Activated CD4-positive, alpha-beta T cell treated with anti-CD3 and anti-CD28 coated beads for 48 hours (primary cell): ENCODE measurements at regions not wholly inside any gene's neighbourhood (a gene's known extent, or its start where the extent isn't known, plus 50 kb on each side); places are given as distances from the start of the nearest gene placed in this dataset.
"Not testable (repeated sequence)": the region's sequence is repeated elsewhere in the genome, so short reads cannot be mapped to it uniquely, and the experiment has no call there.

Source experiments
- DNase-seq: peaks from one replicate; pipeline ENCODE4 v3.0.0-alpha.2; 2020

GRCh38 chr20:53685070-53685595 is 91.5 kb upstream of the ZNF217 start:
- no peak for DNase-seq

- no peak for DNase-seq
These were observed 89.9 kb upstream of the ZNF217 start for GRCh38 chr20:53683506-53683905.

GRCh38 chr20:53681352-53682212 is 87.9 kb upstream of the ZNF217 start:
- no peak for DNase-seq

GRCh38 chr20:53679597-53680309 is 86.1 kb upstream of the ZNF217 start:
- DNase-seq, result no peak

GRCh38 chr20:53678990-53679596 is 85.5 kb upstream of the ZNF217 start:
- no peak for DNase-seq

- DNase-seq, result no peak
These were observed 84.8 kb upstream of the ZNF217 start for GRCh38 chr20:53678315-53678989.

- DNase-seq, result peak; percentile 48
These were observed 84.0 kb upstream of the ZNF217 start for GRCh38 chr20:53677447-53678314.

GRCh38 chr20:53676987-53677386 is 83.3 kb upstream of the ZNF217 start:
- no peak for DNase-seq

GRCh38 chr20:53676519-53676822 is 82.8 kb upstream of the ZNF217 start:
- no peak for DNase-seq

- DNase-seq, result no peak
These were observed 79.0 kb upstream of the ZNF217 start for GRCh38 chr20:53672484-53673129.

- no peak for DNase-seq
These were observed 77.7 kb upstream of the ZNF217 start for GRCh38 chr20:53671370-53671769.

GRCh38 chr20:53669517-53670313 is 76.1 kb upstream of the ZNF217 start:
- DNase-seq, result not testable (repeated sequence)

GRCh38 chr20:53668992-53669391 is 75.4 kb upstream of the ZNF217 start:
- no peak for DNase-seq

GRCh38 chr20:53666144-53666543 is 72.5 kb upstream of the ZNF217 start:
- no peak for DNase-seq

- DNase-seq, result no peak
These were observed 70.5 kb upstream of the ZNF217 start for GRCh38 chr20:53664121-53664520.

GRCh38 chr20:53663521-53663920 is 69.9 kb upstream of the ZNF217 start:
- DNase-seq, result not testable (repeated sequence)

- no peak for DNase-seq
These were observed 69.0 kb upstream of the ZNF217 start for GRCh38 chr20:53662595-53662994.

- DNase-seq, result peak; percentile 19
These were observed 67.3 kb upstream of the ZNF217 start for GRCh38 chr20:53660947-53661381.

- DNase-seq, result peak; percentile 69
These were observed 66.7 kb upstream of the ZNF217 start for GRCh38 chr20:53660078-53660909.

GRCh38 chr20:53658973-53659372 is 65.3 kb upstream of the ZNF217 start:
- no peak for DNase-seq
